NCI-H1092 treated with DMSO at 0.1 percent for 48 hours (cell line): ENCODE measurements at regions not wholly inside any gene's neighbourhood (a gene's known extent, or its start where the extent isn't known, plus 50 kb on each side); places are given as distances from the start of the nearest gene placed in this dataset.
A peak's percentile ranks its signal among the peaks of the same experiment; 100 is the strongest.

Experiments used
- DNase-seq: peaks from one replicate; lab custom pipeline; 2025; lab: John Stamatoyannopoulos, UW

DNA sequence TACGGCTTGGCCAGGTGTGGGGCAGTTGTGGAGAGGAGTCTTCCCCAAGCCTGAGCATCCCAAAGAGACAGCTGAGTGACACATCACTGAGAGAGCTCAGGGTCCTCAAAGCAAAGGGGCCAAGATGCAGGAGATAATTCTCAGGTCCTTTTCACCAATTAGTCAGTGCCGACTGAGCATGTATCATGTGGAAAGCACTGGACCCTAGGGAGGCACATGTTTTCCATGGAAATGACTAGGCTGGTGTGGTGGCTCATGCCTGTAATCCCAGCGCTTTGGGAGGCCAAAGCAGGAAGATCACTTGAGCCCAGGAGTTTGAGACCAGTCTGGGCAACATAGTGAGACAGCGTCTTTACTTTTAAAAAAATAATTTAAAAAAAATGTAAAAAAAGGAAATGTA lies 67.3 kb upstream of the PRPS1 start:
- DNase-seq = no peak

DNA sequence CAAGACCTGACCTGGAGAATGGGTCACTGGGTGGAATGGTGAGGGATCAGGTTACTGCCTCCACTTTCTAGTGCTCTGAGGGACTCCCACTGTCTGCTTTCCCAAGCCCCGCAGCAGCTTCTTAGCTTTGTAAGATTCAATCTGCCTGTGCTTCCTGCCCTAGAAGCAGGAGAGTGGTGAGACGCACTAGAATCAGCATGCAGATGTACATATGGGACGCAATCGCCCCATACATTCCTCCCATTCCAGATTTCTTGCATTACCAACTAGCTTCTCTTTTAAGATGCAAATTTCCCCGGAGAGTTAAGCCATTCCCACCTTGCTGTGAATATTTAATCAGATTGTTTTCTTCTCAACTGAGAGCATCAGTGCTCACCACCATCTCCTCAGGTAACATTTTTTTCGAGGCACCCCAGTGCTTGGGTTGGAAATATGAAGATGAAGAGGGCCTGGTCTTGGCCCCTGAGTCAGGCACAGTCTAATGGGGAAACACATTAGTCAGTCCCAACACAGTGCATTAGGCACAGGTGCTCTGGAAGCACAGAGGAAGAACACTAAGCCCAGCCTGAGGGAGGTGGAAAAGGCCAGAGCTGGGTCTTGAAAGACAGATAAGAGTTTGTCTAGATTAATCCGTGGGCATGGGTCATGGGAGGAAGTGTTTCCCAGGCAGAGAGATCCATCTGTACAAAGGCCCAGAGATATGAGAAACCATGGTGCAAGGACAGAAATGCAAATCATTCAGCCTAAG lies 66.7 kb upstream of the PRPS1 start:
- DNase-seq = no peak

DNA sequence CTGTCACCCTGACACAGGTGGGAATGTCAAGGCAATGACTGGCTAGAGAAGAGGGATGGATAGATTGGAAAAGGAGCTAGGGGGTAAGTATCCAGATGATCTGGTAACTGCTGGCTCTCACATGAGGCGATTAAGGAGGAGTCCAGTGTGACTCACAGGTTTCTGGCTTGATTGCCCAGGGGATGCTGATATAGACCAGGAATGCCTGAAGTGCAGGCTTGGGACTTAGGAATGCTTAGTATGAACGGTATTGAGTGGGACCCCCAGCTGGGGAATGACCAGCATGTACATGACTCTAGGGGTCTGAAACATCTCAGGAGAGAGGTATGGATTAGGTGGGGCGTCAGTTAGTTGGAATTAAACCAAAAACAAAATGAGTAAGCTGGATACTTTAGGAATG lies 65.8 kb upstream of the PRPS1 start:
- no peak for DNase-seq

DNA sequence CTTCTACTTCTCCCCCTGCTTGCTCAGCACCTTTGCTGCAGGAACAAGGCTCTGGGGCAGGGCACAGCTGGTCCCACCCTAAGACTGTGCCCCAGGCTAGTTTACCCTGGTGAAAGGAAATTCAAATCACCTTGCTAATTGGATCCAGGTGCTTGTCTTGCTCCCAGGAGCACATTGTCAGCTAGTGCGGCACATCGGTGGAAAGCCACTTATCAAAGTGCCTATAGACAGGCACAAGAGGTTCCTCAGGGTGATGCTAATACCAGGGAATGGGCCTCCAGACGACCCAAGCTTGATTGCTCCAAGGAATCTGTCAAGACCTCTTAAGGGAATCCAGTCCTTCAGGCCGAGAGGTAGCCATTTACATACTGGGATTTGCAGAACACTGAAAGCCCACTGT lies 64.5 kb upstream of the PRPS1 start:
- no peak for DNase-seq

DNA sequence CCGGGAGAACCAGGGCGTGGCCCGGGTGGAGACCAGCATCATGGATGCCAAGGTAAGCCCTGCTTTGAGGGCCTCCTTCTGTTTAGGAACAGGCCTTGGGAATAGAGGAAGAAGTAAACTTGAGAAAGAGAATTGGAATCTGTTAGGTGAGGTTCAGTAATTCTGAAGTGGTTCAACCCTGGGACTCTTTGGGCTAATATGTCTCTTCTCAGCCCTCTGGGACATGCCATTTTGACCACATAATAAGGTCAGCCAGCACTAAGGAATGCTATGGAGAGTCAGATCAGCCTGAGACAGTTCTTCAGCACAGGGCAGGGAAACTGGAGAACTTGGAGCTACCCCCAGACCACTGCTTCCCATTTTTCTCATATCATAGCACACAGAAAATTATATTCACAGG lies 63.3 kb upstream of the PRPS1 start:
- DNase-seq = no peak

DNA sequence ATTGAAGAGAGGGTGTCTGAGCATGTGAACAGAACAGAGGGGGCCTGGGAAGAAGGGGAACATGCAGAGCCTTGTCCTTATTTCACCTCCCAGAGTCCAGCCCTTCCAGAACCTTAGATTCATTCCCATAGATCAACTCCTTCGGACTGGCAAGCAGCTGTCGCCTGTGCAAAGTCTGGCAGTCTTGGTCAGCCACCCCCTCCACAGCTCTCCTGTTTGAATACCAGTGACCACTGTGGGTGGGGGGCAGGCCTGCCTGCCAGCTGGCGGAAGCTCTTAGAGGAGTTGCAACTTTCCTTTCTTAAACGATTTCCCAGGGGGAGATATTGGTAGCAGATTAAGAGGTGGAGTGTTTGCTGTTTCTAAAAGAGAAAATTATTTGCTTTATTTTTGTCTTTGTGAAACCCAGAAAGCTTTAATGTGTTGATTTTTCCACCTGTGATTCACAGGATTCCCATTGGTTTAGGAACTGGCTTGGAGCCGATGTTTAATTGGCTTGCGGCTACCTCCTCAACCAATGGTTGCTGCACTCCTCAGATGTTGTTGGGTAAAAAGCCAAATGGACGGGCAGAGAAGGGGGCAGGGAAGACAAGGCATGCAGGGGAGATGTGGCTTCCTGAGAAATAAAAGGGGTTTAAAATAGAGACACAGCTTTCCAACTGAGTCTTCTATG lies 62.2 kb upstream of the PRPS1 start:
- peak; percentile 35 for DNase-seq

DNA sequence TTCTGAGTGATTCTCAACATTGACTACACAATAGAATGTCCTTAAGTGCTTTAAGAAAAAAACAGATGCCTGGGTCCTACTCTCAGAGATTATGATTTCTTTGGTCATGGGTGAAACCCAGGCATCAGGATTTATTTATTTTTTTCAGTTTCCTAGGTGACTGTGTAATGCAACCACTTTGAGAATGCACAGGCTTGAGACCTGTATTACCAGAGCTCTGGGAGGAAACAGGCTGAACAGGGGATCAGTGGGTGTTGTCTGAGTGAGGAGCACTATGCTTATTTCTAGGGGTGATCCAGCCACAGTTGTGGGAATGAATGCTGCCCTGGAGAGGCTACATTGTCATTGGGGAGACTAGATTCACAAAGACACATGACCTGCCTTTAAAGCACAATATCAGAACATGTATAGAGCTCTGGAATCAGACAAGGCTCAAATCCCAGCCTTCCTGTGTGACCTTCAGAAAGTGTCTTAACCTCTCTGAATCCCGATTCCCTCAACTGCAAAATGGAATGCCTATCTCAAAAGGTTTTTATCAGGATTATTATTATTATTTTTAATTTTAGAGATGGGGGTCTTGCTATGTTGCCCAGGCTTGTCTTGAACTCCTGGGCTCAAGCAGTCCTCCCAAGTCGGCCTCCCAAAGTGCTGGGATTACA lies 61.6 kb upstream of the PRPS1 start:
- DNase-seq = no peak

DNA sequence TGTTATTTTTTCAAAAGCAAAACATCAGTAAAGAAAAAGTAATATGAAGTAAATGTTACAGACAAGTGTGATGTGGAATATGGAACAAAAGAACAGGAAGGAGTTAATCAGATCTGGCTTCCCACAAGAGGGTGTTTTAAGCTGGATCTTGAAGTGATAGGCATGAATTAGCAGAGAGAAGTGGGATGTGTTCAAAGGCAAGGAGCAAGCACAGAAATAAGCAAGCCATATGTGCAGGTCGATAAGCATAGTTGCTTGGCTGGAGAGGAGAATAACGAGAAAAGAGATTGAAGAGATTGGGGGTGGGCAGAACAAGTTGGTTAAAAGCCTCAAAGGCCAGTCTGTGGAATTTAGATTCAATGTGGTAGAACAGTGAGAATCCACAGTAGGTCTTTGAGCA lies 60.9 kb upstream of the PRPS1 start:
- no peak for DNase-seq

DNA sequence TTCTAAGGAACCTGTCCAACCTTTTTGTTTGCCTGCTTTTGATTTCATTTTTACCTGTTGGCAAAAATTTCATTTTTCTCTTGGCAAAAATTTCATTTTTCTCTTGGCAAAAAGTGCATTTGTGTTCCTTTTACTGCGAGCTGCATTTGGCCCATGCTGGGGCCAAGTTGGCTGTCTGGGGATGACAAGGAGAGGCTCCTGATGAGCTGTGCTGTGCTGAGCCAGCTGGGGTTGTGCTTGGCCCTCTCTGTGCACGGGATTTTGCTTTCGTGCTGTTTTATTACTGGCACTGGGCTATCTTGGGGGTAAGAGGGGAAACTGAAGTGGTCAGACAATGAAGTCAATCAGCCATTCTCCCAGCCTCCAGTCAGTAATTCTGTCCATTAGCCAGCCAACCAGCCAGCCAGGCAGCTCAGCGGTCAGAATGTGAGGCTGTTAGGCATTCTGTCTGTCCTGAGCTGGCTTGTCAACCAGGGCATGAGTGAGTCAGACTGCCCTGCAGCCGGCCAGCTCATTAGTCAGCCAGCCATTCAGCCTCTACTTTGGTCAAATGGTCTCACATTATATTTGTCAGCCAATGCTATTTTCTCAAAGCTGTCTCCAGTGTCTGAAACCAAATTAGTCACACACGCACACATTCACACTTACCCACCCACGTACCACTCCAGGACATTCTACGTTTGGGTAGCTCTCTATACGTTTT lies 56.9 kb upstream of the PRPS1 start:
- no peak for DNase-seq

DNA sequence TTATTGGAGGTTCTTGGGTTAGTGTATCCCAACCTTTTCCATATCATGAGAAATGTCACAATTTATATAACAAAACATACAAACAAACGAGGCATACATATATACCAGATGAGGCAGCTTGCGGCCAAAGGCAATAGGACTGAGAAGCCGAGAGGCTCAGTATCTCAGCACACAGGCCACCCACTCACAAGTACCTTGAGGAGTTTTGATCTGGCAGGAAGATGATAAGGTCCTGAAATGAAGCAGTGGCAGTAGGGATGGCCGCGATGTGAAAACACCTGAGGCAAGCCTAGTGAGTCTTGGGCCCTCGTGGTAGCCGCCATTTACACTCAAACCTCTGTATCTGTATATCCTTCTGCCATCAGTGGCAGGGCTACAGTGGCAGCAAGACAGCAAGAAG lies 55.3 kb upstream of the PRPS1 start:
- DNase-seq = no peak

DNA sequence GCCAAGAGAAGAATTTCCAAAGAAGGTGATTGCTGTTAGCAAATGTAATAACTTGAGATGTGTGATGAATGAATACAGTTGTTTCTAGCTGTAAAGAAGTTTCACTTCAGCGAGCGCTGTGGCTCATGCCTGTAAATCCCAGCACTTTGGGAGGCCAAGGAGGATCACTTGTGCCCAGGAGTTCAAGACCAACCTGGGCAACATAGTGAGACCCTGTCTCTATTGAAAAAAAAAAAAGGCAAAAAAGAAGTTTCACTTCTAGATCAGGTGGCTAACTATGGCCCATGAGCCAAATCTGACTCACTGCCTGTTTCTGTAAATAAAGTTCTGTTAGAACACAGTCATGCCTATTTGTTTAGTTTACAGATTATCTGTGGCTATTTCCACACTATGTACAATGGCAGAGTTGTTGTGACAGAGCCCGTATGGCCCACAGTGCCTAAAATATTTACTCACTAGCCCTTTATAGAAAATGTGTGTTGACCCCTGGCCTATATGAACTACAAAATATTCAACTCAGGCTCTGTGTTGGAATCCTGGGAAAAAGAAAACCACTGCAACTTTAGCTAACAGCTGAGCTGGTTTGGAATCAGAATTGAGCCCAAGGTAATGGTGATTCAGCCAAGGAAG lies 54.1 kb upstream of the PRPS1 start:
- no peak for DNase-seq

DNA sequence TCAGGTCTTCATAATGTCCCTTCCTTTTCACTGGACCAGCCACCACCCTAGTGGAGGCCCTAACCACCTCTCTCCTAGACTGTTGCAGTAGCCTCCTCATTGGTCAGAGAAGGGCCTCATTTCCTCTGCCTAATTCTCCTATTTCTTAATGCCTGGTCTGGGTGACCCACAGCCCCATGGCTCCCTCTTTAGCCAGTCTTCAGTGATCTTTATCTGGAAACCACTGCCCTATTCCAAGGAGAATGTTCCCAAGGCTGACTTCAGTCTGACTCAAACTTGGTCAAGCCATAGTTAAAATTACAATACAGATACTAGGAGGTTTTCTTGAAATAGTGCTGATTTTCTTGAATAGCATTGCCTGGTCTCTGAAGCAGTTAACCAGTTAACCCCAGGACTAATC lies 53.6 kb upstream of the PRPS1 start:
- DNase-seq = no peak

DNA sequence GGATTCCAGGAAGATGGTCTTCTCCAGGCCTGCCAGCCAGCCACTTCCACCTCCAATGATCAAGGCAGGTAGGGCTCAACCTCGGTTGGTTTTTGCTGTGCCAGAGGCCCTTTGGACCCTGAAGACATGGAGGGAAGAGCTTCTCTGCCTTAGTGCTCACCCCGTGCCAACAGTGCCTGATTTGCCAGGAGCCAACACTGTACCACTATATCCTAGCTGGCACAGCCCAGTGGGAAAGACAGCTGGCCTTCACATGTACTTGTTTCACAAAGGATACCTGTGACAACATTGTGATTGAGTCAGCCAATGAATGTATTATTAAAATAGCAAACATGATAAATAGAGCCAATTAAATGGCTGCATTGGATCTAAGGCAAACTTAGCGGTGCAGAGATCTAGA lies 51.9 kb upstream of the PRPS1 start:
- DNase-seq = no peak

DNA sequence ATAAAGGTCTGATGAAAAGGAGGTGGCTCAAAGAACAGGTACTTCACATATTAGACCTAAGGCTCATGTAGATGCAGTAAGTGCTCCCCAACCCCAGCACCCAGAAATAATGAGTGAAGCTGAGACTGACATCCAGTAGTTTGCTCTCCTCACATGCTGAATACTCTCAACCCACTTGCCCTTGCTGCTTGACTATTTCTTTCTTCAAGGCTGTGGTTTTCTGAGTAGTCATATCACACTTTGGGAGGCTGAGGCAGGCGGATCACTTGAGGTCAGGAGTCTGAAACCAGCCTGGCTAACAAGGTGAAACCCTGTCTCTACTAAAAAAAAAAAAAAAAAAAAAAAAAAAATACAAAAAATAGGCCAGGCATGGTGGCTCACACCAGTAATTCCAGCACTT lies 51.5 kb upstream of the PRPS1 start:
- no peak for DNase-seq

DNA sequence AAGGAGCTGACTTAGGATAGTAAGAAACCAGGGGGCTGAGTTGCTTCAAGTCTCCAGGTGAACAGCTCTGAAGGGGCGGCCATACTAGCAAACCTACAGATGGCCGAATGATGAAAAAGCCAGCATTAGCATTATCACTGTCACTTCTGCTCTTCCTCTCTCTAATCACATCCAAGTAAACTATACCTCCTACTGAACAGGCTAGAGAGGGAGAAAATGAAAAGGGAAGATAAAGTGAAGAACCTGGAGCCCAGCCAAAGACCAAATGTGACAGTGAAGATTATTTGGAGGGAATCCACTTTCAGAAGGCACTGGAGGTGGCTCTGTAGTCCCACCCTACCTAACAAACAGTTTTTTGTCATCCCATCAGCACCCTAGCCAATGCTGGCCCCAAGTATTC lies 50.4 kb upstream of the PRPS1 start:
- DNase-seq = no peak
